Tibial nerve (tissue), 3 donors: ENCODE measurements at regions not wholly inside any gene's neighbourhood (a gene's known extent, or its start where the extent isn't known, plus 50 kb on each side); places are given as distances from the start of the nearest gene placed in this dataset.

ENCODE experiments used
- POLR2A ChIP-seq, 2 donors: fragments of 450-650 bp; IDR thresholded peaks; one replicate each; pipeline ENCODE4 v1.6.1; 2017; ENCODE audit warnings: antibody characterized with exemption in 2 of 2, mild to moderate bottlenecking in 2 of 2, moderate library complexity in 2 of 2
- TF ChIP-seq, protein P1 (sequence below), 5 experiments: fragments of 200-600 bp in 3 of 5; fragments of 450-650 bp in 2 of 5; sonication (generic) in 3 of 5; IDR thresholded peaks; one replicate each; pipeline ENCODE4 v1.5.1; 2016 to 2019; ENCODE audit warnings: antibody characterized with exemption in 5 of 5, mild to moderate bottlenecking in 3 of 5, moderate library complexity in 2 of 5

DNA sequence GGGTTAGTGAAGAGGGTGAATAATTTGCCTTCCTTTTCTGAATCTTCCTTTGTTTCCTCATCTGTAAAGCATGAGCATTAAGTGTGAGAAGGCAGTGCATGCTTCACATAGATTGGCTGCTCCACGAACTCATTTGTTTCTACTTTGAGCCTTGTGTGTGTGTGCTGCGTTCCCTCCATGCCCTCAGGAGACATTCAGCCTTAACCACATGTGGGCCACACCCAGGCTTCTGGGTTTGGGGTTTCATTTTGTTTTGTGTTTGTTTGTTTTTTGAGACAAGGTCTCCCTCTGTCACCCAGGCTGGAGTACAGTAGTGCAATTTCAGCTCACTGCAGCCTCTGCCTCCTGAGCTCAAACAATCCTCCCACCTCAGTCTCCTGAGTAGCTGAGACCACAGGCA, 843.3 kb downstream of the GALR1 start:
- TF ChIP-seq, protein P1, sequence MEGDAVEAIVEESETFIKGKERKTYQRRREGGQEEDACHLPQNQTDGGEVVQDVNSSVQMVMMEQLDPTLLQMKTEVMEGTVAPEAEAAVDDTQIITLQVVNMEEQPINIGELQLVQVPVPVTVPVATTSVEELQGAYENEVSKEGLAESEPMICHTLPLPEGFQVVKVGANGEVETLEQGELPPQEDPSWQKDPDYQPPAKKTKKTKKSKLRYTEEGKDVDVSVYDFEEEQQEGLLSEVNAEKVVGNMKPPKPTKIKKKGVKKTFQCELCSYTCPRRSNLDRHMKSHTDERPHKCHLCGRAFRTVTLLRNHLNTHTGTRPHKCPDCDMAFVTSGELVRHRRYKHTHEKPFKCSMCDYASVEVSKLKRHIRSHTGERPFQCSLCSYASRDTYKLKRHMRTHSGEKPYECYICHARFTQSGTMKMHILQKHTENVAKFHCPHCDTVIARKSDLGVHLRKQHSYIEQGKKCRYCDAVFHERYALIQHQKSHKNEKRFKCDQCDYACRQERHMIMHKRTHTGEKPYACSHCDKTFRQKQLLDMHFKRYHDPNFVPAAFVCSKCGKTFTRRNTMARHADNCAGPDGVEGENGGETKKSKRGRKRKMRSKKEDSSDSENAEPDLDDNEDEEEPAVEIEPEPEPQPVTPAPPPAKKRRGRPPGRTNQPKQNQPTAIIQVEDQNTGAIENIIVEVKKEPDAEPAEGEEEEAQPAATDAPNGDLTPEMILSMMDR (IDR thresholded peaks at IDR 0.05) = no peak
- no peak for TF ChIP-seq POLR2A (IDR thresholded peaks at IDR 0.05)
